Erythroblast (primary cell): ENCODE measurements at regions not wholly inside any gene's neighbourhood (a gene's known extent, or its start where the extent isn't known, plus 50 kb on each side); places are given as distances from the start of the nearest gene placed in this dataset.

Experiments
- GATA1 ChIP-seq: IDR thresholded peaks from 2 replicates; pipeline ENCODE4 v1.6.1; 2011; ENCODE audit warnings: low read depth, mild to moderate bottlenecking, control low read depth, low read length, moderate library complexity
- POLR2A ChIP-seq: IDR thresholded peaks from 2 replicates; pipeline ENCODE4 v1.6.1; 2011; ENCODE audit warnings: mild to moderate bottlenecking, low read length

DNA sequence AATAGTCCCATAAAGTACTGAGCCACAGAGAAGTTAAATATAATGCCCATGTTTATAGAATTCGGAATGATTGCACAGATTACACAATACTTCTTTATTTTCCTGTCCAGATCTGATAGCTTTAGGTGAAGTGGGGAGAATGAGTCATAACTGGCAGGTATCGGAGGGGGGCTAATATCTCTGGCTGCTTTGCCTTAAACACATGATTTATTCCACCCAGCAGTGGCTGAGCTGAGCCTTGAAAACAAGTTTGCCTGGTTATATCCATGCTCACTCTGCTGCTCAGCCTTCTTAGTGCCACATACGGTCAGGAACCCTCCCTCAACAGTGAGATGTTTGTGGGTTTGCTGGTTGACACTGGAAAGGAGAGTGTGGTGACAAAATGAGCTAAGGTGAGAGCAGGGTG is 119.7 kb upstream of the ZNF648 start:
- no peak for TF ChIP-seq POLR2A
- no peak for TF ChIP-seq GATA1
